ENCODE measurements at regions not wholly inside any gene's neighbourhood (a gene's known extent, or its start where the extent isn't known, plus 50 kb on each side); places are given as distances from the start of the nearest gene placed in this dataset.
"Not testable (repeated sequence)": the region's sequence is repeated elsewhere in the genome, so short reads cannot be mapped to it uniquely, and the experiment has no call there.

GRCh38 chr7:80040335-80040734 lies 94.3 kb upstream of the GNAI1 start:
- no peak for DNase-seq
- no peak for ATAC-seq (replicated peaks)
- no peaks in the 10 kb centered on the region for H3K36me3 Mint-ChIP-seq (ENCODE audit: insufficient read depth)
- no peak overlapping the region for H3K27ac Mint-ChIP-seq
- no peaks in the 10 kb centered on the region for H3K27me3 Mint-ChIP-seq
- H3K4me3 Mint-ChIP-seq: no peak overlapping the region
- H3K9me3 Mint-ChIP-seq: peaks cover 13 to 14% of the 10 kb centered on the region in 2 donors
- H3K4me1 Mint-ChIP-seq (ENCODE audit: low read depth in 2 of 2): no peaks in the 10 kb centered on the region

- no peak for DNase-seq
- Mint-ChIP-seq H3K27ac (no peak overlapping the region), H3K4me1 (ENCODE audit: low read depth in 2 of 2) (no peaks in the 10 kb centered on the region), H3K27me3 (no peaks in the 10 kb centered on the region), H3K36me3 (ENCODE audit: insufficient read depth) (no peaks in the 10 kb centered on the region), H3K4me3 (no peak overlapping the region), H3K9me3 (peaks cover 9 to 14% of the 10 kb centered on the region in 2 donors)
- ATAC-seq (replicated peaks): no peak
Measured at GRCh38 chr7:80039251-80039884, 95.3 kb upstream of the GNAI1 start.

- H3K27ac Mint-ChIP-seq: no peak overlapping the region
- no peak overlapping the region for H3K4me3 Mint-ChIP-seq
- H3K36me3 Mint-ChIP-seq (ENCODE audit: insufficient read depth): no peaks in the 10 kb centered on the region
- DNase-seq: no peak
- peaks cover 6 to 8% of the 10 kb centered on the region in 2 donors for H3K9me3 Mint-ChIP-seq
- ATAC-seq (replicated peaks): no peak
- H3K4me1 Mint-ChIP-seq (ENCODE audit: low read depth in 2 of 2): no peaks in the 10 kb centered on the region
- H3K27me3 Mint-ChIP-seq: no peaks in the 10 kb centered on the region
Measured at GRCh38 chr7:80037689-80038088, 96.9 kb upstream of the GNAI1 start.

GRCh38 chr7:80036107-80036506 lies 98.5 kb upstream of the GNAI1 start:
- peaks cover 6% of the 10 kb centered on the region in 2 donors for H3K9me3 Mint-ChIP-seq
- DNase-seq (no peak), ATAC-seq (replicated peaks) (no peak)
- H3K27me3 Mint-ChIP-seq: no peaks in the 10 kb centered on the region
- no peak overlapping the region for H3K27ac Mint-ChIP-seq
- no peak overlapping the region for H3K4me3 Mint-ChIP-seq
- no peaks in the 10 kb centered on the region for H3K36me3 Mint-ChIP-seq (ENCODE audit: insufficient read depth)
- H3K4me1 Mint-ChIP-seq (ENCODE audit: low read depth in 2 of 2): no peaks in the 10 kb centered on the region

GRCh38 chr7:80028717-80029116 lies 105.9 kb upstream of the GNAI1 start:
- no peak for ATAC-seq (replicated peaks)
- Mint-ChIP-seq H3K27ac (no peak overlapping the region), H3K27me3 (no peaks in the 10 kb centered on the region), H3K4me3 (no peak overlapping the region), H3K36me3 (ENCODE audit: insufficient read depth) (no peaks in the 10 kb centered on the region), H3K4me1 (ENCODE audit: low read depth in 2 of 2) (no peaks in the 10 kb centered on the region), H3K9me3 (no peaks in the 10 kb centered on the region)
- DNase-seq: no peak

GRCh38 chr7:80027611-80028173 lies 106.9 kb upstream of the GNAI1 start:
- no peak overlapping the region for H3K4me3 Mint-ChIP-seq
- no peaks in the 10 kb centered on the region for H3K4me1 Mint-ChIP-seq (ENCODE audit: low read depth in 2 of 2)
- ATAC-seq (replicated peaks) (no peak), DNase-seq (no peak)
- H3K9me3 Mint-ChIP-seq: peaks cover 5 to 6% of the 10 kb centered on the region in 2 donors
- no peaks in the 10 kb centered on the region for H3K27me3 Mint-ChIP-seq
- H3K36me3 Mint-ChIP-seq (ENCODE audit: insufficient read depth): no peaks in the 10 kb centered on the region
- no peak overlapping the region for H3K27ac Mint-ChIP-seq

GRCh38 chr7:80026766-80027165 lies 107.9 kb upstream of the GNAI1 start:
- H3K9me3 Mint-ChIP-seq: peaks cover 6 to 10% of the 10 kb centered on the region in 2 donors
- no peaks in the 10 kb centered on the region for H3K27me3 Mint-ChIP-seq
- no peak overlapping the region for H3K4me3 Mint-ChIP-seq
- ATAC-seq (replicated peaks) (no peak), DNase-seq (no peak)
- no peak overlapping the region for H3K27ac Mint-ChIP-seq
- no peaks in the 10 kb centered on the region for H3K36me3 Mint-ChIP-seq (ENCODE audit: insufficient read depth)
- no peaks in the 10 kb centered on the region for H3K4me1 Mint-ChIP-seq (ENCODE audit: low read depth in 2 of 2)

GRCh38 chr7:80020277-80020676 lies 114.4 kb upstream of the GNAI1 start:
- H3K9me3 Mint-ChIP-seq: peaks cover 12 to 16% of the 10 kb centered on the region in 2 donors
- not testable (repeated sequence) for H3K4me3 Mint-ChIP-seq; H3K4me1 Mint-ChIP-seq (ENCODE audit: low read depth in 2 of 2); H3K27me3 Mint-ChIP-seq; ATAC-seq (replicated peaks); DNase-seq; H3K27ac Mint-ChIP-seq; H3K36me3 Mint-ChIP-seq (ENCODE audit: insufficient read depth)

GRCh38 chr7:80019809-80020207 lies 114.8 kb upstream of the GNAI1 start:
- not testable (repeated sequence) for ATAC-seq (replicated peaks); H3K27me3 Mint-ChIP-seq; DNase-seq; H3K4me3 Mint-ChIP-seq; H3K4me1 Mint-ChIP-seq (ENCODE audit: low read depth in 2 of 2); H3K27ac Mint-ChIP-seq; H3K36me3 Mint-ChIP-seq (ENCODE audit: insufficient read depth)
- H3K9me3 Mint-ChIP-seq: peaks cover 12 to 16% of the 10 kb centered on the region in 2 donors

- no peak overlapping the region for H3K4me3 Mint-ChIP-seq
- H3K27ac Mint-ChIP-seq: no peak overlapping the region
- H3K27me3 Mint-ChIP-seq: no peaks in the 10 kb centered on the region
- peaks cover 12 to 18% of the 10 kb centered on the region in 2 donors for H3K9me3 Mint-ChIP-seq
- ATAC-seq (replicated peaks): no peak
- no peaks in the 10 kb centered on the region for H3K4me1 Mint-ChIP-seq (ENCODE audit: low read depth in 2 of 2)
- H3K36me3 Mint-ChIP-seq (ENCODE audit: insufficient read depth): no peaks in the 10 kb centered on the region
- DNase-seq: no peak
Measured at GRCh38 chr7:80018941-80019808, 115.5 kb upstream of the GNAI1 start.

- H3K4me3 Mint-ChIP-seq: no peak overlapping the region
- H3K27ac Mint-ChIP-seq: no peak overlapping the region
- H3K27me3 Mint-ChIP-seq: no peaks in the 10 kb centered on the region
- DNase-seq (no peak), ATAC-seq (replicated peaks) (no peak)
- H3K9me3 Mint-ChIP-seq: peaks cover 5 to 17% of the 10 kb centered on the region in 2 donors
- H3K4me1 Mint-ChIP-seq (ENCODE audit: low read depth in 2 of 2): no peaks in the 10 kb centered on the region
- no peaks in the 10 kb centered on the region for H3K36me3 Mint-ChIP-seq (ENCODE audit: insufficient read depth)
Measured at GRCh38 chr7:80017101-80017698, 117.4 kb upstream of the GNAI1 start.

- DNase-seq (no peak), ATAC-seq (replicated peaks) (no peak)
- H3K4me1 Mint-ChIP-seq (ENCODE audit: low read depth in 2 of 2): no peaks in the 10 kb centered on the region
- no peaks in the 10 kb centered on the region for H3K27me3 Mint-ChIP-seq
- H3K4me3 Mint-ChIP-seq: no peak overlapping the region
- peaks cover 1 to 10% of the 10 kb centered on the region in 2 donors for H3K9me3 Mint-ChIP-seq
- H3K27ac Mint-ChIP-seq: no peak overlapping the region
- no peaks in the 10 kb centered on the region for H3K36me3 Mint-ChIP-seq (ENCODE audit: insufficient read depth)
Measured at GRCh38 chr7:80014511-80014910, 120.1 kb upstream of the GNAI1 start.

GRCh38 chr7:80008039-80008438 lies 126.6 kb upstream of the GNAI1 start:
- H3K36me3 Mint-ChIP-seq (ENCODE audit: insufficient read depth): no peaks in the 10 kb centered on the region
- H3K9me3 Mint-ChIP-seq: peaks cover 0 to 1% of the 10 kb centered on the region in 2 donors
- DNase-seq (no peak), ATAC-seq (replicated peaks) (no peak)
- no peaks in the 10 kb centered on the region for H3K27me3 Mint-ChIP-seq
- H3K4me1 Mint-ChIP-seq (ENCODE audit: low read depth in 2 of 2): no peaks in the 10 kb centered on the region
- no peak overlapping the region for H3K4me3 Mint-ChIP-seq
- H3K27ac Mint-ChIP-seq: no peak overlapping the region

All from effector memory CD8-positive, alpha-beta T cell (primary cell).